ENCODE measurements at regions not wholly inside any gene's neighbourhood (a gene's known extent, or its start where the extent isn't known, plus 50 kb on each side); places are given as distances from the start of the nearest gene placed in this dataset.

GRCh38 chr9:134226221-134226930 lies 62.0 kb upstream of the RNU6ATAC start:
- FAIRE-seq (no peak), DNase-seq (ENCODE audit: insufficient read length, low spot score) (no peak)
- TF ChIP-seq POU2F2 (IDR thresholded peaks at IDR 0.05; ENCODE audit: low read depth, low read length) (no peak), POLR2A (IDR thresholded peaks at IDR 0.05; ENCODE audit: low read depth, low read length) (no peak), POLR2AphosphoS5 (IDR thresholded peaks at IDR 0.05; ENCODE audit: low read depth, low read length) (no peak), PAX5 (IDR thresholded peaks at IDR 0.05; ENCODE audit: insufficient read depth, low read length, severe bottlenecking) (no peak), SPI1 (IDR thresholded peaks at IDR 0.05; ENCODE audit: low read depth, low read length) (no peak), TAF1 (IDR thresholded peaks at IDR 0.05; ENCODE audit: low read depth, low read length) (no peak)

DNA sequence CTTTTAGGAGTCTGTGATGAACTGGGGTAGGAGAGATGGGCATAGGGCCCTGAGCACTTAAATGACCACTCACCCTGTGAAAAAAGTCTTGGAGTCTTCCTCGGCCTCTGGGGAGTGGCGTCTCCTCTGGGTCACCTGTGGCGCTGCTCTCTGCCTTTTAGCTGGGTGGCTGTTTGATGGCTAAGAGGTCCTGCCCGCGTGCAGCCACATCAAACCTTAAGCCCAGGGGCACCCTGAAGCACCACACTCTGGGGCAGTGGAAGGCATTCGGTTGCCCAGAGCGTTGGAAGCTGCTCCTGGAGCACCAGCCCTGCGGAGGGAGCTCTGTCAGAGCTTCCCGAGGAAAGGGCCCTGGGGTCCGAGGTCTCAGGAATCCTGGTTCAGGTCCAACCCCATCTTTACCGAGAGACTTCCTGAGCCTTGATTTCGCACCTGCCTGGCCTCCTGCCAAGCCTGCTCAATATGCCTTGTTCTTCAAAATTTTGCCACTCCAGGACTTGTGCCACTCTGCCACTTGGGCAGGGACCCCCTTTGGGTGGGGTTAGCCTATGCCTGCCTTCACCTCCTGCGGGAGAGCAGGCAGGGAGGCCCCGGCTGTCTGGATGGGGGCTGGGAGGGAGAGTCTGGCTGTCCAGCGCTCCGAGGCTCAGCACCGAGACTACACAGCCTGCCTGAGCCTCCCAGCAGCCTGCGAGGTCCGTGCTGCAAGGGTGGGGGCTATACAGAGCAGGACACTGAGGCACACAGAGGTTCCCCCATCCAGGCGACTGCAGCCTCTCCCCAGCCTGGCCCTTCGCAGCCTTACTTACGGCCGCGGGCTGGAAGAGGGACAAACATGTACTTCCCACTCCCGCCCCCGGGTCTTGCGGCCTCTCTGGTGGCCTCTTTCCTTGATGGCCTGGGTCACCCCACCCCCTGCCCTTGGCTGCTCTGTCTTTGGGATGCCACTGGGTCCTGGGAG lies 63.4 kb upstream of the RNU6ATAC start:
- no peak for FAIRE-seq
- DNase-seq (ENCODE audit: insufficient read length, low spot score) = no peak
- TF ChIP-seq POLR2AphosphoS5 (IDR thresholded peaks at IDR 0.05; ENCODE audit: low read depth, low read length) (no peak), POLR2A (IDR thresholded peaks at IDR 0.05; ENCODE audit: low read depth, low read length) (no peak), PAX5 (IDR thresholded peaks at IDR 0.05; ENCODE audit: insufficient read depth, low read length, severe bottlenecking) (no peak), POU2F2 (IDR thresholded peaks at IDR 0.05; ENCODE audit: low read depth, low read length) (no peak), SPI1 (IDR thresholded peaks at IDR 0.05; ENCODE audit: low read depth, low read length) (no peak), TAF1 (IDR thresholded peaks at IDR 0.05; ENCODE audit: low read depth, low read length) (no peak)

GRCh38 chr9:134228649-134229048 lies 64.3 kb upstream of the RNU6ATAC start:
- DNase-seq (ENCODE audit: insufficient read length, low spot score) = no peak
- no peak for TF ChIP-seq TAF1 (IDR thresholded peaks at IDR 0.05; ENCODE audit: low read depth, low read length)
- TF ChIP-seq SPI1 (IDR thresholded peaks at IDR 0.05; ENCODE audit: low read depth, low read length) = no peak
- no peak for TF ChIP-seq POLR2AphosphoS5 (IDR thresholded peaks at IDR 0.05; ENCODE audit: low read depth, low read length)
- no peak for TF ChIP-seq POLR2A (IDR thresholded peaks at IDR 0.05; ENCODE audit: low read depth, low read length)
- TF ChIP-seq PAX5 (IDR thresholded peaks at IDR 0.05; ENCODE audit: insufficient read depth, low read length, severe bottlenecking) = no peak
- no peak for TF ChIP-seq POU2F2 (IDR thresholded peaks at IDR 0.05; ENCODE audit: low read depth, low read length)
- FAIRE-seq = no peak

DNA sequence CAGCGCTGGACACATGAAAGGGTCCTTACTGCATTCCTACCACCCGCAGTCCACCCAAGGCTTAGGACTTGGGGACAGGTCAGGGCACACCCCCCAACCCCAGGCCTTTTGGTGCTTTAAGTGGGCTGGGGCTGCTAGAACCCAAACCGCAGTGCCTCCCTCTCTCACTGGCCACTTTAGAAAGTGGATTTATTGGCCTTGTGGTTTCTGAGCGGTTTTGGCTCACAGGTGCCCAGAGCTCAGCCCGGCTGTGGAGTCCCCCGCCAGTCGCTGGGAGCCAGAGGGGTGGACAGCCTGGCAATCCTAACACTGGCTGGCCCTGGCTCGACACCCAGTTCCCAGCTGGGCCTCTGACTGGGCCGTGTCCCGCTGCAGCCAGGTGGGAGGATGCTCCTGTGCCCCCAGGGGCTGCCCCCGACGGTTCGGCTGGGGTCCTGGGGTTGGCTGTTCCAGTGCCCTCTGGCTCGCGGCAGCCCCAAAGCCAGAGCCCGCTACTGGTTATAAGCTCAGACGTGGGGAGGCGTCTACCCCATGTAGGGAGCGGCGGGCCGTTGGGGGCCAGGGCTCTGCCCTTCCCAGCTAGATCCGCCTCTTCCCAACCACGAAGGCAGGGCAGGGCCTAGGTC lies 65.2 kb upstream of the RNU6ATAC start:
- FAIRE-seq = no peak
- no peak for DNase-seq (ENCODE audit: insufficient read length, low spot score)
- no peak for TF ChIP-seq SPI1 (IDR thresholded peaks at IDR 0.05; ENCODE audit: low read depth, low read length)
- TF ChIP-seq POLR2A (IDR thresholded peaks at IDR 0.05; ENCODE audit: low read depth, low read length) = no peak
- no peak for TF ChIP-seq TAF1 (IDR thresholded peaks at IDR 0.05; ENCODE audit: low read depth, low read length)
- no peak for TF ChIP-seq PAX5 (IDR thresholded peaks at IDR 0.05; ENCODE audit: insufficient read depth, low read length, severe bottlenecking)
- TF ChIP-seq POLR2AphosphoS5 (IDR thresholded peaks at IDR 0.05; ENCODE audit: low read depth, low read length) = no peak
- TF ChIP-seq POU2F2 (IDR thresholded peaks at IDR 0.05; ENCODE audit: low read depth, low read length) = no peak

DNA sequence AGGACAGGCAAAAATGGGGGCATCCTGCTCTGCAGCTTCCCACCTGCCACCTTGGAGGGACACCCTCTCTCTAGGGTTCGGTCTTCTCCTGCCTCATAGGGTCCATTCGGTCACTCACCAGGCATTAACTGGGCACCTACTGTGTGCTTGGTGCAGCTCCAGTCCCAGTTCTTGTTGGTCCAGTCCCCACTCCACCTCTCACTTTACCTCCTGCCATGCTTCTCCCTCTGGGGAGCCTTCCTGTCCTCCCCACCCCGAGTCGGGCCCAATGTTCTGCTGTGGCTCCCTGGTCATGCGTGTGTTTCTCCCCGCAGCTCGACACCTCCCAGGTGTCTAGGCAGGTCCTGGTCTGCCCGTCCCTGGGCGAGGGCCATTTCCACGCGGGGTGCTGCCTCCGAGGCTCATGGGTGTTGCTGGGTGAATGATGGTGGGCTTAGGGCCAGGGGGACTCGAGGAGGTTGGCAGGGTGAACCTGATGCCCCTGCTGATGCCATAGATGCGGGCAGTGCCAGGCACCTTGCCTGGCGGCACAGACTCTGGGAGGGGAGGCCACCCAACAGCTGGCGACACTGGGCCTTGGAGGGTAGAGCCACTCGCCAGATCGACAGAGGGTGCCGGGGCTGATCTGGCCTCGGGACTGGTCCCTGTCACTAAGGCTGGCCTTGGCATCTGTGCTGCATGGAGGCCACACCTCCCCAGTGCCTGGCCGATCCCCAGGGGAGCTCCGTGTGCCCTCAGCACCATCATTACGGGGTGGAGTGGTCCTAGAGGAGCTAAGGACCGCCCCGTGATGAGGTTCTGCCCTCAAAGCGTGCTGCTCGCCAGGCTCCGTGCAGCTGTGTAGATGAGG lies 66.0 kb upstream of the RNU6ATAC start:
- no peak for TF ChIP-seq SPI1 (IDR thresholded peaks at IDR 0.05; ENCODE audit: low read depth, low read length)
- TF ChIP-seq POU2F2 (IDR thresholded peaks at IDR 0.05; ENCODE audit: low read depth, low read length) = no peak
- TF ChIP-seq TAF1 (IDR thresholded peaks at IDR 0.05; ENCODE audit: low read depth, low read length) = no peak
- no peak for TF ChIP-seq POLR2A (IDR thresholded peaks at IDR 0.05; ENCODE audit: low read depth, low read length)
- TF ChIP-seq POLR2AphosphoS5 (IDR thresholded peaks at IDR 0.05; ENCODE audit: low read depth, low read length) = no peak
- TF ChIP-seq PAX5 (IDR thresholded peaks at IDR 0.05; ENCODE audit: insufficient read depth, low read length, severe bottlenecking) = no peak
- FAIRE-seq (no peak), DNase-seq (ENCODE audit: insufficient read length, low spot score) (no peak)

DNA sequence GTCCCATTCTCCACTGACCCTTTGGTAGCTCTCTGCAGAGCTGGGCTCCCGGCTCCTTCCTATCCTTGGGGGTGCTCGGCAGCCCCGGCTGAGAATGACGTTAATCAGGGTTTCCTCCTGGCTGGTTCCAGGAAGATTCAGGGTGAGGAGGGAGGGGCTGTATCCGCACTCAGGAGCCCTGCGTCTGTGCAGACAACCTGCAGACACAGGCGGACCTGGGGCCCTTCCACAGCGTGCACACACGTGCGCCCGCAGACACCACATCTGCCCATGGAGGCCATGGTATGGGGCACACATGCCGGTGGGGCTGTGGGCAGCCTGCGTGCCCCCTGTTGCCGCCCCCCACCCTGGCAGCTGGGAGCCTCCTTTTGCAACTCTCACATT lies 66.6 kb upstream of the RNU6ATAC start:
- FAIRE-seq = no peak
- DNase-seq (ENCODE audit: insufficient read length, low spot score) = no peak
- no peak for TF ChIP-seq SPI1 (IDR thresholded peaks at IDR 0.05; ENCODE audit: low read depth, low read length)
- no peak for TF ChIP-seq PAX5 (IDR thresholded peaks at IDR 0.05; ENCODE audit: insufficient read depth, low read length, severe bottlenecking)
- no peak for TF ChIP-seq POLR2A (IDR thresholded peaks at IDR 0.05; ENCODE audit: low read depth, low read length)
- TF ChIP-seq POU2F2 (IDR thresholded peaks at IDR 0.05; ENCODE audit: low read depth, low read length) = no peak

- DNase-seq (ENCODE audit: insufficient read length, low spot score) (no peak), FAIRE-seq (no peak)
- no peak for TF ChIP-seq POU2F2 (IDR thresholded peaks at IDR 0.05; ENCODE audit: low read depth, low read length)
- TF ChIP-seq POLR2A (IDR thresholded peaks at IDR 0.05; ENCODE audit: low read depth, low read length) = no peak
- TF ChIP-seq PAX5 (IDR thresholded peaks at IDR 0.05; ENCODE audit: insufficient read depth, low read length, severe bottlenecking) = no peak
- no peak for TF ChIP-seq SPI1 (IDR thresholded peaks at IDR 0.05; ENCODE audit: low read depth, low read length)
Measured at GRCh38 chr9:134231330-134231745, 67.0 kb upstream of the RNU6ATAC start.

DNA sequence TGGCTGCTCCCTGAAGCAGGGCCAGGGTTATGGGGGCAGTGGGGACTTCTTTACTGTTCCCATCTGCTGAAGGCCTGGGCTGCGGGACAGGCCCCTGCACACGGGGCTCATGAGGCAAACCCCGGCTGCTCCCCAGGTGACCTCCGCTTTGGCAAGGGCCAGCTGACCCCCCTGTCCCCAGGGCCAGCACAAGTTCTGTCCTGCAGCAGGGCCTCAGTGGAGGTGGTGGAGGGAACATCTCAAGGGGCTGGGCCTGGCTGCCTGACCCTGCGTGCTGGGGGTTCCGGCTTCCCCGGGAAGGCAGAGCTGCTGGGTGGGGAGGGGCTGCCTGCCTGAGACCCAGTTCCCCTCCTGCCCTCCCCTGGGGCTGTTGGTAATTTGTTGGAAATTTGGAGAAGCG lies 67.4 kb upstream of the RNU6ATAC start:
- FAIRE-seq (no peak), DNase-seq (ENCODE audit: insufficient read length, low spot score) (no peak)
- TF ChIP-seq TAF1 (IDR thresholded peaks at IDR 0.05; ENCODE audit: low read depth, low read length) (no peak), POU2F2 (IDR thresholded peaks at IDR 0.05; ENCODE audit: low read depth, low read length) (no peak), PAX5 (IDR thresholded peaks at IDR 0.05; ENCODE audit: insufficient read depth, low read length, severe bottlenecking) (no peak), SPI1 (IDR thresholded peaks at IDR 0.05; ENCODE audit: low read depth, low read length) (no peak)

Measured in GM12891 (cell line).